ENCODE measurements at regions not wholly inside any gene's neighbourhood (a gene's known extent, or its start where the extent isn't known, plus 50 kb on each side); places are given as distances from the start of the nearest gene placed in this dataset.

GRCh38 chr2:175247159-175247558 lies 65.6 kb upstream of the ATP5MC3 start:
- Histone ChIP-seq H3K79me1 (ENCODE audit: low read depth, low read length) (no peaks in the 10 kb centered on the region), H3K4ac (replicated peaks; ENCODE audit: insufficient read length, low read depth, low read length) (no peak overlapping the region), H3K4me2 (ENCODE audit: insufficient read depth in 1 of 2, low read depth in 2 of 2, low read length in 2 of 2) (no peak overlapping the region), H4K5ac (ENCODE audit: insufficient read length, low read depth, low read length) (no peak overlapping the region), H3K9me3 (ENCODE audit: insufficient read depth in 2 of 2, low read depth in 1 of 2, low read length in 1 of 2) (no peaks in the 10 kb centered on the region), H4K20me1 (replicated peaks in 1 of 2; ENCODE audit: control insufficient read depth in 1 of 2, insufficient read depth in 2 of 2, low read length in 2 of 2) (no peaks in the 10 kb centered on the region), H2AFZ (ENCODE audit: low read length) (no peak overlapping the region), H3K27ac (ENCODE audit: low read depth, low read length) (no peak overlapping the region), H3K18ac (ENCODE audit: extremely low read depth, low read length) (no peak overlapping the region), H2BK15ac (ENCODE audit: low read length) (no peak overlapping the region), H3K27me3 (replicated peaks in 1 of 4; ENCODE audit: control insufficient read depth in 3 of 4, extremely low read depth in 1 of 4, insufficient read depth in 3 of 4, low read length in 3 of 4) (no peaks in the 10 kb centered on the region), H3K23me2 (ENCODE audit: low read depth, low read length) (no peaks in the 10 kb centered on the region), H3K56ac (replicated peaks; ENCODE audit: insufficient read length, low read depth, low read length) (no peak overlapping the region), H2BK12ac (ENCODE audit: low read depth, low read length) (no peak overlapping the region), H3K4me3 (ENCODE audit: extremely low read depth in 1 of 4, insufficient read depth in 2 of 4, low read depth in 3 of 4, low read length in 4 of 4) (no peak overlapping the region), H2BK20ac (ENCODE audit: low read length) (no peak overlapping the region), H3K79me2 (ENCODE audit: control insufficient read depth in 1 of 2, insufficient read depth in 2 of 2, low read length in 2 of 2) (no peaks in the 10 kb centered on the region), H4K8ac (ENCODE audit: extremely low read depth, insufficient read depth, low read length) (no peak overlapping the region), H3K14ac (ENCODE audit: insufficient read length) (no peak overlapping the region), H2AK5ac (ENCODE audit: low read depth, low read length) (no peak overlapping the region), H3K9ac (replicated peaks in 1 of 4; ENCODE audit: extremely low read depth in 1 of 4, low read depth in 3 of 4, low read length in 3 of 4) (no peak overlapping the region), H2BK120ac (replicated peaks; ENCODE audit: low read depth, low read length) (no peak overlapping the region), H2BK5ac (ENCODE audit: low read depth, low read length) (no peak overlapping the region), H3K36me3 (ENCODE audit: control insufficient read depth in 2 of 4, insufficient read depth in 4 of 4, low read length in 3 of 4) (no peaks in the 10 kb centered on the region), H3K4me1 (replicated peaks in 1 of 4; ENCODE audit: control insufficient read depth in 3 of 4, insufficient read depth in 4 of 4, low read length in 3 of 4) (no peaks in the 10 kb centered on the region), H3K23ac (ENCODE audit: insufficient read length) (no peak overlapping the region), H4K91ac (replicated peaks; ENCODE audit: insufficient read length, low read length) (no peak overlapping the region)
- CTCF ChIA-PET (ENCODE audit: partially characterized antibody), result interaction anchor here (1.0 kb wide), 1 partner anchor 15 kb away, joined by 4 read pairs; no protein-coding TSS in a partner anchor
- DNase-seq (ENCODE audit: low read depth in 1 of 2, low spot score in 2 of 2) (no peak), FAIRE-seq (no peak)
- POLR2A ChIA-PET (ENCODE audit: partially characterized antibody), result no interaction called here
- TF ChIP-seq TEAD4 (IDR thresholded peaks at IDR 0.05; ENCODE audit: low read depth, low read length) (no peak), ZNF274 (IDR thresholded peaks at IDR 0.05; ENCODE audit: borderline replicate concordance, extremely low read depth, low read length) (no peak), JUND (IDR thresholded peaks at IDR 0.05; ENCODE audit: low read length) (no peak), BCL11A (IDR thresholded peaks at IDR 0.05; ENCODE audit: low read depth in 2 of 2, low read length in 2 of 2) (no peak), NANOG (IDR thresholded peaks at IDR 0.05; ENCODE audit: insufficient read depth, low read depth, low read length, poor library complexity, severe bottlenecking) (no peak), BRCA1 (IDR thresholded peaks at IDR 0.05; ENCODE audit: low read depth, low read length) (no peak)

Measured in H1 (cell line).